AG04449 (cell line): ENCODE measurements at regions not wholly inside any gene's neighbourhood (a gene's known extent, or its start where the extent isn't known, plus 50 kb on each side); places are given as distances from the start of the nearest gene placed in this dataset.

Experiments
- CTCF ChIA-PET: fragments of 350-600 bp; formaldehyde crosslinking; extraction: SDS; loops from one replicate; lab custom pipeline; 2021; ENCODE audit warnings: antibody characterized with exemption; lab: Yijun Ruan, JAX
- POLR2A ChIA-PET: fragments of 400-600, 350-600 bp; formaldehyde crosslinking; extraction: SDS; loops from one replicate; lab custom pipeline; 2020; ENCODE audit warnings: antibody characterized with exemption, inconsistent platforms; lab: Yijun Ruan, JAX
- DNase-seq: peaks from one replicate; pipeline ENCODE4 v3.0.0-alpha.2; 2010; ENCODE audit warnings: low read depth, low spot score
- H3K4me3 ChIP-seq: 2 replicates; pipeline ENCODE4 v1.5.1; 2011; ENCODE audit warnings: low read depth, mild to moderate bottlenecking, control low read depth, low read length
- TF ChIP-seq, protein P1 (sequence below): IDR thresholded peaks from one replicate; pipeline ENCODE4 v1.5.1; 2011; ENCODE audit warnings: mild to moderate bottlenecking, moderate library complexity, low read length, control low read depth, inconsistent platforms; ENCODE audit not compliant: insufficient read depth; ENCODE audit errors: missing control alignments

GRCh38 chr5:74113927-74114326 is 487.9 kb downstream of the ARHGEF28 start:
- POLR2A ChIA-PET, result no interaction called here
- CTCF ChIA-PET, result interaction anchor here (1.4 kb wide), 1 partner anchor 13 kb away, joined by 3 read pairs; no protein-coding TSS in a partner anchor
- TF ChIP-seq, protein P1, sequence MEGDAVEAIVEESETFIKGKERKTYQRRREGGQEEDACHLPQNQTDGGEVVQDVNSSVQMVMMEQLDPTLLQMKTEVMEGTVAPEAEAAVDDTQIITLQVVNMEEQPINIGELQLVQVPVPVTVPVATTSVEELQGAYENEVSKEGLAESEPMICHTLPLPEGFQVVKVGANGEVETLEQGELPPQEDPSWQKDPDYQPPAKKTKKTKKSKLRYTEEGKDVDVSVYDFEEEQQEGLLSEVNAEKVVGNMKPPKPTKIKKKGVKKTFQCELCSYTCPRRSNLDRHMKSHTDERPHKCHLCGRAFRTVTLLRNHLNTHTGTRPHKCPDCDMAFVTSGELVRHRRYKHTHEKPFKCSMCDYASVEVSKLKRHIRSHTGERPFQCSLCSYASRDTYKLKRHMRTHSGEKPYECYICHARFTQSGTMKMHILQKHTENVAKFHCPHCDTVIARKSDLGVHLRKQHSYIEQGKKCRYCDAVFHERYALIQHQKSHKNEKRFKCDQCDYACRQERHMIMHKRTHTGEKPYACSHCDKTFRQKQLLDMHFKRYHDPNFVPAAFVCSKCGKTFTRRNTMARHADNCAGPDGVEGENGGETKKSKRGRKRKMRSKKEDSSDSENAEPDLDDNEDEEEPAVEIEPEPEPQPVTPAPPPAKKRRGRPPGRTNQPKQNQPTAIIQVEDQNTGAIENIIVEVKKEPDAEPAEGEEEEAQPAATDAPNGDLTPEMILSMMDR, result no peak

GRCh38 chr5:74113196-74113540 is 487.2 kb downstream of the ARHGEF28 start:
- DNase-seq, result no peak
- CTCF ChIA-PET, result interaction anchor here (0.9 to 1.6 kb wide), 3 partner anchors 12 to 42 kb away, joined by 3 to 5 read pairs (median 3); no protein-coding TSS in a partner anchor
- POLR2A ChIA-PET, result no interaction called here
- TF ChIP-seq, protein P1, result no peak
- no peak overlapping the region for H3K4me3 ChIP-seq

More at GRCh38 chr5:74113927-74114326, 487.9 kb downstream of the ARHGEF28 start:
- H3K4me3 ChIP-seq, result no peak overlapping the region
- DNase-seq, result no peak

GRCh38 chr5:74112372-74113195 is 486.6 kb downstream of the ARHGEF28 start:
- H3K4me3 ChIP-seq, result no peak overlapping the region
- TF ChIP-seq, protein P1, result no peak
- ChIA-PET POLR2A (no interaction called here), CTCF (interaction anchor here (0.9 to 1.6 kb wide), 2 partner anchors 17 to 42 kb away, joined by 3 to 5 read pairs; no protein-coding TSS in a partner anchor)
- no peak for DNase-seq

DNA sequence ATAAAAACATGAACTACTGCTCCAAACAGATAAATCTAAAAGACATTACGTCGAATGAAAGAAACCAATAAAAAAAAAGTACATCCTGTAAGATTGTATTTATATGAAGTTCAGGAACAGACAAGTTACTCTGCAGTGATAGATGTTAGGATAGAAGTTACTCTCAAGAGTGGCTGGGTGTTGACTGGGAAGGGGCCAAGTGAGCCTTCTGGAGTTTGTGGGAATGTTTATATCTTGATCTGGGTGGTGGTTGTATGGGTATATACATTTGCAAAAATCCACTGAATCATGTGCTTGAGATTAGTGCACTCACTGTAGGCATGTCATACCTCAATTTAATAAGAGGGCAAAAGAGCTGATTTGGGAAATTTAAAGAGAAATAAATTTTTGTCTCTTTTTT is 485.8 kb downstream of the ARHGEF28 start:
- CTCF ChIA-PET, result interaction anchor here (1.6 kb wide), 1 partner anchor 41 kb away, joined by 3 read pairs; no protein-coding TSS in a partner anchor
- POLR2A ChIA-PET, result no interaction called here
- H3K4me3 ChIP-seq, result no peak overlapping the region
- no peak for DNase-seq
- TF ChIP-seq, protein P1, result no peak

GRCh38 chr5:74109344-74109743 is 483.3 kb downstream of the ARHGEF28 start:
- CTCF ChIA-PET, result no interaction called here
- TF ChIP-seq, protein P1, result no peak
- POLR2A ChIA-PET, result no interaction called here

GRCh38 chr5:74107899-74108298 is 481.9 kb downstream of the ARHGEF28 start:
- TF ChIP-seq, protein P1, result no peak
- ChIA-PET POLR2A (no interaction called here), CTCF (interaction anchor here (1.0 kb wide), 1 partner anchor 22 kb away, joined by 3 read pairs; no protein-coding TSS in a partner anchor)
- DNase-seq, result no peak
- H3K4me3 ChIP-seq, result no peak overlapping the region

More at GRCh38 chr5:74109344-74109743, 483.3 kb downstream of the ARHGEF28 start:
- DNase-seq, result no peak
- H3K4me3 ChIP-seq, result no peak overlapping the region
